ENCODE measurements at regions not wholly inside any gene's neighbourhood (a gene's known extent, or its start where the extent isn't known, plus 50 kb on each side); places are given as distances from the start of the nearest gene placed in this dataset.

GRCh38 chr2:82826437-82826836 lies 1632.6 kb downstream of the SUCLG1 start:
- no peak overlapping the region for H2AFZ ChIP-seq
- WGBS (ENCODE audit: low lambda C conversion rate, missing lambda C conversion rate): 84% methylated on average over 2 of the region's 2 CpGs

GRCh38 chr2:82825410-82826090 lies 1633.5 kb downstream of the SUCLG1 start:
- Histone ChIP-seq H2AFZ (no peak overlapping the region), H3K79me2 (no peaks in the 10 kb centered on the region), H3K9me2 (replicated peaks; ENCODE audit: insufficient read depth) (no peaks in the 10 kb centered on the region), H3K36me3 (replicated peaks; ENCODE audit: insufficient read depth, low read depth) (no peaks in the 10 kb centered on the region), H3K9me3 (ENCODE audit: low read depth) (no peaks in the 10 kb centered on the region), H3K4me2 (no peak overlapping the region), H3K4me3 (no peak overlapping the region), H3K4me1 (ENCODE audit: insufficient read depth) (no peaks in the 10 kb centered on the region), H4K20me1 (ENCODE audit: insufficient read depth, poor library complexity, severe bottlenecking) (no peaks in the 10 kb centered on the region), H3K27me3 (no peaks in the 10 kb centered on the region), H3K27ac (no peak overlapping the region)
- TF ChIP-seq EZH2 (IDR thresholded peaks at IDR 0.05; ENCODE audit: borderline replicate concordance) (no peak), EZH2phosphoT487 (IDR thresholded peaks at IDR 0.05; ENCODE audit: low read depth, severe bottlenecking, unreplicated experiment) (no peak)
- TF ChIP-seq, protein P1, sequence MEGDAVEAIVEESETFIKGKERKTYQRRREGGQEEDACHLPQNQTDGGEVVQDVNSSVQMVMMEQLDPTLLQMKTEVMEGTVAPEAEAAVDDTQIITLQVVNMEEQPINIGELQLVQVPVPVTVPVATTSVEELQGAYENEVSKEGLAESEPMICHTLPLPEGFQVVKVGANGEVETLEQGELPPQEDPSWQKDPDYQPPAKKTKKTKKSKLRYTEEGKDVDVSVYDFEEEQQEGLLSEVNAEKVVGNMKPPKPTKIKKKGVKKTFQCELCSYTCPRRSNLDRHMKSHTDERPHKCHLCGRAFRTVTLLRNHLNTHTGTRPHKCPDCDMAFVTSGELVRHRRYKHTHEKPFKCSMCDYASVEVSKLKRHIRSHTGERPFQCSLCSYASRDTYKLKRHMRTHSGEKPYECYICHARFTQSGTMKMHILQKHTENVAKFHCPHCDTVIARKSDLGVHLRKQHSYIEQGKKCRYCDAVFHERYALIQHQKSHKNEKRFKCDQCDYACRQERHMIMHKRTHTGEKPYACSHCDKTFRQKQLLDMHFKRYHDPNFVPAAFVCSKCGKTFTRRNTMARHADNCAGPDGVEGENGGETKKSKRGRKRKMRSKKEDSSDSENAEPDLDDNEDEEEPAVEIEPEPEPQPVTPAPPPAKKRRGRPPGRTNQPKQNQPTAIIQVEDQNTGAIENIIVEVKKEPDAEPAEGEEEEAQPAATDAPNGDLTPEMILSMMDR (IDR thresholded peaks at IDR 0.05; ENCODE audit: poor library complexity): no peak
- 88% methylated on average over 8 of the region's 8 CpGs for WGBS (ENCODE audit: low lambda C conversion rate, missing lambda C conversion rate)
- no peak for DNase-seq (ENCODE audit: low spot score)

More at GRCh38 chr2:82826437-82826836, 1632.6 kb downstream of the SUCLG1 start:
- Histone ChIP-seq H3K36me3 (replicated peaks; ENCODE audit: insufficient read depth, low read depth) (no peaks in the 10 kb centered on the region), H3K79me2 (no peaks in the 10 kb centered on the region), H4K20me1 (ENCODE audit: insufficient read depth, poor library complexity, severe bottlenecking) (no peaks in the 10 kb centered on the region), H3K4me1 (ENCODE audit: insufficient read depth) (no peaks in the 10 kb centered on the region), H3K9me3 (ENCODE audit: low read depth) (no peaks in the 10 kb centered on the region), H3K9me2 (replicated peaks; ENCODE audit: insufficient read depth) (no peaks in the 10 kb centered on the region), H3K27ac (no peak overlapping the region), H3K4me3 (no peak overlapping the region), H3K27me3 (no peaks in the 10 kb centered on the region), H3K4me2 (no peak overlapping the region)
- TF ChIP-seq EZH2phosphoT487 (IDR thresholded peaks at IDR 0.05; ENCODE audit: low read depth, severe bottlenecking, unreplicated experiment) (no peak), EZH2 (IDR thresholded peaks at IDR 0.05; ENCODE audit: borderline replicate concordance) (no peak)
- TF ChIP-seq, protein P1 (IDR thresholded peaks at IDR 0.05; ENCODE audit: poor library complexity): no peak
- DNase-seq (ENCODE audit: low spot score): no peak

DNA sequence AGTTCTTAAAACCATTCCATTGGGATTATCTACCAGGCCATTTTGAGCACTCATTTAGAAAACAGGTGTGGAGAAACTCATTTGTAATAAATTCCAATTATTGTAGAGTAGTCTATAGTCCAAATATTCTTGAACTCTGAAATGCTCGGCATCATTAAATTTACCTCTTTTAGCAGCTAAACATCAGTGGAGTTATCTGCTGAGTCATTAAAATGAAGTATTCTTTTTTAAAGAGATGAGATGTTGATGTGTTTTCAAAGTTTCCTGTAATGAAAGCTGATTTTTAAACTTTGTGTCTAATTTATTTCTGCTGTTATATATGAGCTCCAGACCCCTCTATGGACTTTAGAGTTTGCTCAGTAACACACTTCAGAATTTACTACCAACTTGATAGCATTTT lies 1635.2 kb downstream of the SUCLG1 start:
- DNase-seq (ENCODE audit: low spot score): no peak
- Histone ChIP-seq H2AFZ (no peak overlapping the region), H3K79me2 (no peaks in the 10 kb centered on the region), H3K27me3 (no peaks in the 10 kb centered on the region), H3K4me2 (no peak overlapping the region), H3K36me3 (replicated peaks; ENCODE audit: insufficient read depth, low read depth) (no peaks in the 10 kb centered on the region), H3K4me1 (ENCODE audit: insufficient read depth) (no peaks in the 10 kb centered on the region), H3K9me2 (replicated peaks; ENCODE audit: insufficient read depth) (no peaks in the 10 kb centered on the region), H3K27ac (no peak overlapping the region), H3K9me3 (ENCODE audit: low read depth) (no peaks in the 10 kb centered on the region), H3K4me3 (no peak overlapping the region), H4K20me1 (ENCODE audit: insufficient read depth, poor library complexity, severe bottlenecking) (no peaks in the 10 kb centered on the region)
- TF ChIP-seq, protein P1 (IDR thresholded peaks at IDR 0.05; ENCODE audit: poor library complexity): no peak
- TF ChIP-seq EZH2phosphoT487 (IDR thresholded peaks at IDR 0.05; ENCODE audit: low read depth, severe bottlenecking, unreplicated experiment): no peak
- TF ChIP-seq EZH2 (IDR thresholded peaks at IDR 0.05; ENCODE audit: borderline replicate concordance): no peak
- WGBS (ENCODE audit: low lambda C conversion rate, missing lambda C conversion rate): 94% methylated on average over 1 of the region's 1 CpG
